NCI-H1930 (cell line): ENCODE measurements at regions not wholly inside any gene's neighbourhood (a gene's known extent, or its start where the extent isn't known, plus 50 kb on each side); places are given as distances from the start of the nearest gene placed in this dataset.
"Not testable (repeated sequence)": the region's sequence is repeated elsewhere in the genome, so short reads cannot be mapped to it uniquely, and the experiment has no call there.

Experiments used
- DNase-seq, 2 experiments: peaks; one replicate each; lab custom pipeline; 2025; lab: John Stamatoyannopoulos, UW

GRCh38 chr6:5838656-5839396 lies 167.9 kb downstream of the NRN1 start:
- no peak for DNase-seq

- no peak for DNase-seq
Observed at GRCh38 chr6:5837323-5837722, 169.4 kb downstream of the NRN1 start.

GRCh38 chr6:5836597-5836996 lies 170.1 kb downstream of the NRN1 start:
- not testable (repeated sequence) for DNase-seq

GRCh38 chr6:5833120-5833519 lies 173.6 kb downstream of the NRN1 start:
- no peak for DNase-seq

GRCh38 chr6:5832668-5833067 lies 174.1 kb downstream of the NRN1 start:
- no peak for DNase-seq

GRCh38 chr6:5831219-5831862 lies 175.4 kb downstream of the NRN1 start:
- not testable (repeated sequence) for DNase-seq

GRCh38 chr6:5828296-5828695 lies 178.4 kb downstream of the NRN1 start:
- no peak for DNase-seq

- no peak for DNase-seq
Observed at GRCh38 chr6:5827056-5827904, 179.4 kb downstream of the NRN1 start.

- not testable (repeated sequence) for DNase-seq
Observed at GRCh38 chr6:5824382-5824983, 182.2 kb downstream of the NRN1 start.
